Fibroblast of the conjunctiva (primary cell): ENCODE measurements at regions not wholly inside any gene's neighbourhood (a gene's known extent, or its start where the extent isn't known, plus 50 kb on each side); places are given as distances from the start of the nearest gene placed in this dataset.
"Not testable (repeated sequence)": the region's sequence is repeated elsewhere in the genome, so short reads cannot be mapped to it uniquely, and the experiment has no call there.

ENCODE experiments used
- DNase-seq: peaks from one replicate; pipeline ENCODE4 v3.0.0-alpha.2; 2010; ENCODE audit warnings: low read depth

DNA sequence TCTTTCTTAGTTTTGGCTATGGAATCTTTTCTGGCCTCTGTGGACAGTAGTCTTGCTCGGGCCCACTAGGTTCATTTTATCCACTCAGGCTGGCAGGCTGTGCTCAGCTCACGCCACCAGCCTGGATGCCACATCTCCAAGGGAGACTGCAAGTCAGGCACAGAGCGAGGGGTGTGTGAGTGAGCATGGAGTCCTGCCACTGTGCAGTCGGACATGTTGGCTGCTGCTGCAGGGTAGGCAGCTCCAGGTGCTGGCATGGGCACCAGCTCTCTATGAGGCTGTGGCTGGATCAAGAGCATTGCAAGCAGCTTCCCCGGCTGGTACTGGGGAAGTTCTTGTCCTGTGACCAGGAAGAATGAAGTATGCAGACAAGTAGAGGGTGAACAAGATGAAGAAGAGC, 158.9 kb downstream of the PCTP start:
- DNase-seq = no peak

DNA sequence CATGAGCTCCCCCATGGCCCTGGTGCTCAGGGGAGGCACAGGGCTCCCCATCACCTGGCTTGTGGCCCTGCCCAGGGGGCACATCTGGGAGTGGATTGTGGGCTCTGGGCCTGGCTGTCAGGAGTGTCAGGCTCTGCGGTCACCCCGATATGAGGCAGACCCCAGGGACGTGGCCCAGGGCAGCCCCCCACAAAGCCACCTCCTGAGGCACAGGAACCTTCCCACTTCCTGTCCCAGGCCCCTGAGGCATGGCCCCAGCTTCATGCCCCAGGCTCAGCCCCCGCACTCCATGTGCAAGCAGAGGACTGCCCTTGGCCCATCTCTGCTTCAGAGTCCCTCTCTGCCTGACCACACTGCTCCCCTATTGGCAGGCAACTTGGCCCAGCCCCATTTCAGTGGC, 160.3 kb downstream of the PCTP start:
- no peak for DNase-seq

DNA sequence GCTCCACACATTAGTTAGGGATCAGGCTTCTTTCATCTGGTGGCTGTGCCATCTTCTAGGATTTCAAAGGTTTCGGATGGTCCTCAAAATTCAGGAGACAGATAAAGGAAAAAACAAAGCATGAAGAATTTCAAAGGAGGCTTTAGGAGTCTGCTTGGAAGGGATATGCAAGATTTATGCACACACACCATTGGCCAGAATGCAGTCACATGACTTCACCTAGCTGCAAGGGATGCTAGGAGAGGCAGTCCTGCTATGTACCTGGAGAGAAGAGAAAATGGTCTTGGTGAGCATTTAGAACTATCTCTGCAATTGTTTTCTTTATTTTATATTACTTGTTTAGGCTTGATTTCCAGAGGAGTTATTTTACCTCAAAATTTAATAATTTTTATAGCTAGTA, 174.6 kb downstream of the PCTP start:
- no peak for DNase-seq

DNA sequence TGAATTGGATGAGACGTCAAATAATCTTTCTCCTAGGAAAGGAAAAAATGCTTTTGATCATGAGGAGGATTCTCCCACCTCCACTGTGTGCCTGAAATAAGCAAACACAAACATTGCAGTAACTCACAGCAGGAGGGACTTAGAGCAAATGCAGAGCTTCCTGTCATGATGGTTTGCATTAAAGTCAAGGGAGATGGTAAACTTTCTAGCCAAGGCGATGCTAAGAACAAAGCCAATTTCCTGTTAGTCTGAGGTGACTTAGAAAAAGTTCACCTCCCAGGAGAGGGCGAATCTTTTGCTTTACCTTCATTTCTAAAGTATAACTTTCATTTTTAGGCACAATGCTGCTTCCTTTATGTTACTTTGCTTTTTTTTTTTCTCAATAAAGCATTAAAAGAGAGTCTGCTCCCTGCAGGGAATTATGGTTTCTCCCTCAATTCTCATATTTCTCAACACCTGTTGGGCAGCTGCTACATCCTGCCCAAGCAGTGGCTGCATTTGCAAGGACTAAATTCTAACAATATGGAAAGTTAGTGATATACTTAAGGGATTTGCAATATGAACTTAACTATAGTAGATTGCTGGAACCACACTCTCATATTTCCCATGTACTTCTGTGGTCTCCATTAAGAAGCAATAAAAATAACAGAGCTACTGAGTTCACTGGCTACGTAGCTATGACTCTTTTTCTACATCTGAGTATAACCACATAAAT, 175.6 kb downstream of the PCTP start:
- no peak for DNase-seq

DNA sequence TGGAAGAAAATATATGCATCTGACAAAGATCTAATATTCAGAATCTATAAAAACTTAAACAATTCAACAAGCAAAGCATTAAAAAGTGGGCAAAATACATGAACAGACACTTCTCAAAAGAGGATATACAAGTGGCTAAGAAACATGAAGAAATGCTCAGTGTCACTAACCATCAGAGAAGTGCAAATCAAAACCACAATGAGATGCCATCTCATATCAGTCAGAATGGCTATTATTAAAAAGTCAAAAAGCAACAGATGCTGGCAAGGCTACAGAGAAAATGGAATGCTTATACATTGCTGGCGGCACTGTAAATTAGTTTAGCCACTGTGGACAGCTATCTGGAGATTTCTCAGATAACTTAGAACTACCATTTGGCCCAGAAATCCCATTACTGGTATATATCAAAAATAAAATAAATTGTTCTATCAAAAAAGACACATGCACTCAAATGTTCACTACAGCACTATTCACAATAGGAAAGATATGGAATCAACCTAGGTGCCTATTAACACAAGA, 179.5 kb downstream of the PCTP start:
- DNase-seq = no peak

DNA sequence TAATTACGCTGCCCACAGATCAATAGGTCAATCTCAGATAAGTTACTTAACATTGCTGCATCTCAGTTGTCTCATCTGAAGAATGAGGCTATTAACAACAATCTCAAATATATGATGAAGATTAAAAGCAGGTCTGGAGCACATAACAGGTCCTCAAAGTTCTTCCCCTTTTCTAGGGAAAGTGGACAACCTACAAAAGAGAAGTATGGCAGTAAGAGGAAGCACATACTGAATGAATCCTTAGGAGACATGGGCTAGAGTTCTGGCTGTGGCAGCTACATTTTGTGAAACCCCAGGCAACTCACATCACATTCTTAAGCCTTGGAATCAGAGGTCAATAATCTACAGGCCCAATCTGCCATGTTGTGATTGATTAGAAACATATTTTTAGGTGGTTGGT, 180.6 kb downstream of the PCTP start:
- no peak for DNase-seq

DNA sequence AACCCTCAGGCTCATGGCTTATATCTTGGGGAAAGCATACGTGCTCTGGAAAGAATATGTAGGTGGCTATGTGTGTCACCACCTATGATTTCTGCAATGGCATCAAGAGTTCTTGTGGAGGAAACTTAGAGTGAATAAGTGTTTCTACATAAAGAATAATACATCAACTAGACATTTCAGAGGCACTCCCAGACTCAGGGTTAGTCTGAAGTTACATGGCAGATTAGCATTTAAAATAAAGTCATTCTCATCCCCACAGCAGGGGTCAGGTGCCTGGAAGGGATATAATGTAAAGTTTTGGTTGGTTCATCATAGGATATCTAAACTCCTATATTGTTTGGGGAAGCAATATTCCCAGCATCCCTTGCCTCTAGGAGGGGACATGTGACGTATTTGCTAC, 182.1 kb downstream of the PCTP start:
- no peak for DNase-seq

DNA sequence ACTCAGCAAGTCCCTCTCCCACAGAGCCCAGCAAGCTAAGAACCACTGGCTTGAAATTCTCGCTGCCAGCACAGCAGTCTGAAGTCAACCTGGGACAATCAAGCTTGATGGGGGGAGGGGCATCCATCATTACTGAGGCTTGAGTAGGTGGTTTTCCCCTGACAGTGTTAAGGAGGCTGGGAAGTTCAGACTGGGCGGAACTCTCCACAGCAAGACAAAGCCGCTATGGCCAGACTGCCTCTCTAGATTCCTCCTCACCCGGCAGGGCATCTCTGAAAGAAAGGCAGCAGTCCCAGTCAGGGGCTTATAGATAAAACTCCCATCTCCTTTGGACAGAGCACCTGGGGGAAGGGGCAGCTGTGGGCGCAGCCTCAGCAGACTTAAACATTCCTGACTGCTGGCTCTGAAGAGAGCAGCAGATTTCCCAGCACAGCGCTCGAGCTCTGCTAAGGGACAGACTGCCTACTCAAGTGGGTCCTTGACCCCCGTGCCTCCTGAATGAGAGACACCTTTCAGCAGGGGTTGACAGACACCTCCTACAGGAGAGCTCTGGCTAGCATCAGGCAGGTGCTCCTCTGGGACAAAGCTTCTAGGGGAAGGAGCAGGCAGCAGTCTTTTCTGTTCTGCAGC, 188.4 kb downstream of the PCTP start:
- DNase-seq = not testable (repeated sequence)

DNA sequence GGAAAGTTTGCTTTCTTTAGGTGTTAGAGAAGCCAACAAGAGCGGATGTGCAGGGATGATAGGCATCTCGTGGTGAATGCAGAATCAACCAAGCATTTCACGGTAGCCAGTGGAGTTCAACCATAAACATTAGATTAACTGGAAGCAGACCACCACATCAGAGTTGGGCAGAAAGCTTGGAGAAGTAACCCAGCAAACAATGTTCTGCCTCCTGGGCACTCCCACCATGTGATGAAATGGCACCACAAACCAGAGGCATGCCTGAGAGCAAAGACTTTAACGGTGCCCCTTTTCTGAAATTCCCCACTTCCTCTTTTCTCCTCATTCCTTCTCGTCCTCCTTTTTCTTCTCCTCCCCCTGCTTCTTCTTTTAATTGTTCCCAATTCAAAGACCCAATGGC, 193.5 kb upstream of the ANKFN1 start:
- DNase-seq = no peak

DNA sequence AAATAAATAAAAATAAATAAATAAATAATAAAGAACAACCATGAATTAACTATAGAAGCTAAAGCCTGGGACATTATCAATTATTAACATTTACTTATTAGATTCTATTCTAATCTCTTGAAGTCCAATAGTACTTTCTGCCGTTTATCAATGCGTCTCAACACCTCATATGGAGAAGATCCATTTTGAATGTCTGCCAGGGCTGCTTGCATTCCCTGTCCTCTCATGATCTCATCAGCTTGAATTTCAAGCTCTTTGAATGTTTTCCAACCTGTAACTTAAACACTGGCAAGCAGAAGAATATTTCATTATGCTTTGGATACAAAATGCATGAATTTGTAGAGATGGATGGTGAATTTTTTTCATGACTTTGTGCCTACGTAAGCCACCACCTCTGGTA, 191.9 kb upstream of the ANKFN1 start:
- DNase-seq = no peak

DNA sequence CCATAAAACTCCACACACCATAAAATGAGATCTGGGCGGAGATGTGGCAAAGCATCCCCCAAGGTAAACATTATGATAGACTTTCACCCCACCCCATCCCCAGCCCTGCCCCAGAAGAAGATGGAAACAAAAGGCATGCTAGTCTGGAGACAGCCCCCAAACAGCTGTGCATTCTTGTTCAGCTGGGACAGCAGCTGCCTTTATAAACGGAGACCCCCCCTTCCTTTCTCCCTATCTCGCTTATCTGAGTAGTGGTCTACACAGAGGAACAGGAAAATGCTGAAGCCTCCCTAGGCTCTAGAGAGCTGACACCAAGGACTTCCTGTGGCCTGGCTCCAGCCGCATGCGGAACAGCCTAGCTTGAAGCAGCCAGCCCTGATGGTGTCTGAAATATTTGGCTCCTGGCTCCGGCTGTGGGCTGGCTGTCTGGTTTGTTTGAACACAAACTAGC, 190.3 kb upstream of the ANKFN1 start:
- DNase-seq = no peak

DNA sequence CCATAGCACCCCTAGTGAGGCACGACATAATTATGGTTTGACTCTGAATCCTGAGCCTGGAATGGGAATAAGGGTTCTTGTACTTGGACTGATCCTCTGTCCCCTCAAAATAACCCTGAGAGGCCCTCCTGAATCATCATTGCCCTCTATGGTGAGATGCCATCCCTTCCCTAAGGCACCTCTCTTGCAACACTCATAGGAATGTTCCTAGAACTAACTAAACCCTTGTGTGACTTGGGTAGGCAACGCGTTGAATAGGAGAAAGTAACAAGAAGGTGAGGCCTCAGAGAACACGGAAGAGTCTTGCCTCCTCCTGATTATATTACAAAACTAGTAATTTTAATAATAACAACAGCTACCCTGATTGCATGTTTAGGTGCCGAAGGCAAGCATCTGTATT, 189.1 kb upstream of the ANKFN1 start:
- no peak for DNase-seq

DNA sequence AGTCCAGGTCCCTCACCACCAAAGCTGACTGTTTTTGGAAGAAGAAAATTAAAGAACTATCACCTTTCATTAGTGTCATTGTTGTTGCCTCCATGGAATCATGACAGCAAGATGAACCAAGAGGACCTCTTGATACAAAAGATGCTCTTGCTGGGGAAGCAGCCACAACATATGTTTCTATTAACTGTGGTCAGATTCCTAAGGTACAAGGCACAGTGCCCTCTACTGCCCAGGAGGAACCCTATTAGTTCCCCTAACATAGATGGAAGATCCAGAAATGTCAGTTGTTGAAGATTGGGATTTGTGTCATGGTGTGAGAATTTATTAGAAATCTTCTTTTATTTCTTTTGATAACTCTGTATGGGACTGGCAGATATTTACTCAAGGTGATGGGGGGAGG, 188.2 kb upstream of the ANKFN1 start:
- no peak for DNase-seq

DNA sequence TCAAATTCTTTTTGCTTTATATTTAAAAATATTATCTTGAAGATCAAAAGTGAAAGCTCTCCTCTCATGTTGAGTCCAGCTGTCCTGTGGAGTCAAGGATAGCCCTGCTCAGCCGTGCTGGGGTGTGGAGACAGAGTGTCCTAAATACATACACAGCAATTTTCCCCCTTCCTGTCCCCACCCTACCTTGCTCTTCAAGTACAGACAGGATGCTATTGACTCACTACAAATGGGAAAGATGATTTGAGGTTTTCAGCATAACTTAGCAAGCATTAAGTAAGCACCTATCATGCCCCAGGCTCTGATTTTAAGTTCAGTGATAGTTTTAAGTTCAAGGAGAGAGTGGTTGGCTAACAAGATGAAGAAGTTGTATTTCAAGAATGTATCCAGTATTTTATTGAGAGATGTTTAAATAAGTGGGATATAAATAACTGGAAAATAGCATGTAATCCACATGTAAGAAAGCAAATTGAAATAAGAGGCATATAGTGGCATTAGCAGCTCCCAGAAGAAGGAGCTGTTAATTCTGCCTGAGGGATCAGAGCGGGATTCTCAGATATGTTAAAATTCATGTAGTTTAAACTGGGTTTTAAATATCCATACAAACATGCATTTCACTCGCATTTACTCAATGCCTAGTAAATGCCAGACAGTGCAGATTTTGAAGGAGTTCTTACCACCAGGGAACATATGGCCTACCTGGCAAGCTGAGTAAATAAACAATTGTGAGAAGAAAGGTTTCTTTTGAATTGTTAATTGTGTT, 183.5 kb upstream of the ANKFN1 start:
- DNase-seq = no peak

DNA sequence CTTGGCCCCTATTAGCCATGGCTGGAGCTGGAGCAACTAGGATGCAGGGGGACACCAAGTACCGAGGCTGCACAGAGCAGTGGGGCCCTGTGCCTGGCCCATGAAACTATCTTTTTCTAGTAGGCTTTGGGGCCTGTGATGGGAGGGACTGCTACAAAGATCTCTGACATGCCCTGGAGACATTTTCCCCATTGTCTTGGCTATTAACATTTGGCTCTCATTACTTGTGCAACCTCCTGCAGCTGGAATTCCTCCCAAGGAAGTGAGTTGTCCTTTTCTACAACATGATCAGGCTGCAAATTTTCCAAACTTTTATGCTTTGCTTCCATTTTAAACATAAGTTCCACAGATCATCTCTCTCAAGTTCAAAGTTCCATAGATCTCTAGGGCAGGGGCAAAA, 174.7 kb upstream of the ANKFN1 start:
- DNase-seq = no peak

DNA sequence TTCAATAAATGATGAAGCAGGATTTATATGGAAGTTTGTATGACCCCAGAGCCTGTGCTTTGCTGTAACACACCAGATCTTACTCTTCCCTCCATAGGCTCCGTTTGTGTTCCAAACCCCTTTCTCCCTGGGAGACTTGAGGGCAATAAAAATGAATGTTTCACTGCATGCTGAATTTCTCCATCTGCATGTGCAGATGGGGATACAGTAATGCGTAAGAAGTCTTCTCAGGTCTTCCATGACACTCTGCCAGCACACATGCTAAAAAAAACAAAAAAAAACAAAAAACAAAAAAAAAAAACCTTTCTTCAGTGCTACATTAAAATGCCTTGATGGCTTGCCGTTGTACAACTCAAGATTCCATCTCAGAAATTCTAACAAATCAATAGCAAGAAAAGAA, 170.2 kb upstream of the ANKFN1 start:
- DNase-seq = no peak

DNA sequence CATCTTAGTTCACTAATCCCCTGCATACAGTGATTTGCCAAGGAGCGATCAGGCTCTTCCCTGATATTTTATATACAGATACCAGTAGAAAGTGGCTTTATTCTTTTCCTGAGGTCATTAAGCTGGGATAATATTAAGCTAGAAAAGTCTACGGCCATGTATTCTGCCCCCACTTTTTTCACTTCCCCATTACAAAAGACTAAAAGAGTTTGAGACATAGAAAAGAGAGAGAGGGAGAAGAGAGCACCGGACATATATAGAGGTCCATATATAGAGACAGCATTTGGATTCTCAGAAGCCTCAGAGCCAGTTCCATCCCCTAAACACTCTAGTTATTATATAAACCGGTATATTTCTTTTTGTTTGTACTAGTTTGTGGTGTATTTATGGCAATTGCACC, 166.5 kb upstream of the ANKFN1 start:
- no peak for DNase-seq

DNA sequence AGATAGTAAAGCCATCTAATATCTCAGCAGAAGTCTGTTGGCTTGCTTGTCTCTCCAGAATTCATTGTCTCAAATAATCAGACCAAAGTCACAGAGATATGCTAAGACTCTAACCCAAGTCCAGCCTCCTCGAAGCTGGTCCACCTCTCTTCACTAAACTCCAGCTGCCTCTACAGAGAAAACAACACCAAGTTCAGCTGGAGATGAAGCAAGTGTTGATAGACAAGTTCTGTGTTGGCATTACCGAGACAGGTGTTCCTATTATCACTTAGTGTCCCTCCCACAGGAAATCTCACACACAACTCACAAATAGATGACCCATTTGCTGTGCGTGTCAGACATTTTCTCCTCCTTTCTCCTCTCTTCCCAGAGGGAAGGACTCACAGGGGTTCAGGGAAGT, 164.4 kb upstream of the ANKFN1 start:
- DNase-seq = no peak

DNA sequence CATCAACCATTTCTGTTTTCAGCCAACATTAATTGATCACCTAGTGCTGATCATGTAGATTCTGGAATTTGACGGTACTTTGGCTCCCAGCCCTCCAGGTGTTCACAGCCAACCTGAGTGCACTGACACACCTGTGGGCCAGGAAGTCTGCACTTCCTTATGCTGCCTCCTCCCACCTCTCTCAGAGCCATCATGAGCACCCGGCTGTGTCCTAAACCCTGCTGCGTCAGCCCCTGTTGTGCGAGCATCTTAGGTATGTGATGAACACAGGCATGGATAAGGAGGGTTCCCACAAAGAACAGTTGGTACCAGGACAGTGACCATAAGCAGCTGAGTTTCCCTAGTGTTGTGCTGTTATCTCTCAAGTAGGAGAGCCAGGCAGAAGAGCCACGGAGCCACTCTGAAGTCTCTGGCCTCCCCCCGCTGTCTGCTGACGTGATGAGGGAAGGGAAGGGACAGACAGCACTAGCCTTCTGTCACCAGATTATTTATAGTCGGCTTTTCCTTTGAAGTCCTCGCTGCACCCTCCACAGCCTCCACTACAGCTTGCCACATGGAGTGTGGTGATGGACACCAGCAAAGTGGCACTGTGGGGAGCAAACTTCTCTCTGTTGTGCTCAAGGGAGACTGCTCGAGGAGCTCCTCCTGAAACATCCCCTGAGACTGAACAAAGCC, 162.8 kb upstream of the ANKFN1 start:
- no peak for DNase-seq

DNA sequence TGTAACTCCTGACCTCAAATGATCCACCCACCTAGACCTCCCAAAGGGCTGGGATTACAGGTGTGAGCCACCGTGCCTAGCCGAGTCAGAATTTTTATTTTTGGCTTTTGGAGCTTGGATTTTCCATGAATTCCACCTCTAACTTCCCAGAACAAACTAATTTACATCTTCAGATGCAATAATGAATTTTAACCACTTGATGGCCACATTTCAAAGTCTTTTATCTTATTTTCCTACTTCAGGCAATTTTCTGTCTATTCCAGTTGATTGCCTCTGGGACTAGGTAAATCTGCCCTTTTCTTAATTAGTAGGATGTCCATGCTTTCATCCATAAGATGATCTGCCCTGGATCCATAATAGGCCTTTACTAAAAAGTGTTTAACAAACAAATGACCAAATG, 156.4 kb upstream of the ANKFN1 start:
- DNase-seq = no peak

DNA sequence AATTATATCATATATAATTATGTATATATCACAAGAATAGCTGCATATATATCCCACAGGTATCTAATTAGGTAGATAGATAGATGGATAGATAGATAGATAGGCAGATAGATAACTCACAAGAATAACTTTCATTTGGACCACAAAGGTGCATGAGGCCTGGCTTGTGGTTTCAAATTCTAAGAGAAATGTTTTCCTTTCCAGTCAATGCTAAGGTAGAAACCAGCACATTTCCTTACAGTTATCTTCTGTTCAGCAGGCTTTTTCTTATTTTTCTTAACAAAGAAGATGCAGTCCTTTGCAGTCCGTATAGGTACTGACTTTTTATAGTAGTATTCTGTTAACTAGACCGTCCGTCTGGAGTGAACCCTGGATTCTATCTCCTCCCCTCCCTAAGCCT, 152.9 kb upstream of the ANKFN1 start:
- DNase-seq = no peak

DNA sequence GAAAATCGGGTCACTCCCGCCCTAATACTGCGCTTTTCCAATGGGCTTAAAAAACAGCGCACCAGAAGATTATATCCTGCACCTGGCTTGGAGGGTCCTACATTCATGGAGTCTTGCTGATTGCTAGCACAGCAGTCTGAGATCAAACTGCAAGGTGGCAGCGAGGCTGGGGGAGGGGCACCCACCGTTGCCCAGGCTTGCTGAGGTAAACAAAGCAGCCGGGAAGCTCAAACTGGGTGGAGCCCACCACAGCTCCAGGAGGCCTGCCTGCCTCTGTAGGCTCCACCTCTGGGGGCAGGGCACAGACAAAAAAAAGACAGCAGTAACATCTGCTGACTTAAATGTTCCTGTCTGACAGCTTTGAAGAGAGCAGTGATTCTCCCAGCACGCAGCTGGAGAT, 150.6 kb upstream of the ANKFN1 start:
- not testable (repeated sequence) for DNase-seq
